IPS DF 4.7 (cell line): ENCODE measurements at regions not wholly inside any gene's neighbourhood (a gene's known extent, or its start where the extent isn't known, plus 50 kb on each side); places are given as distances from the start of the nearest gene placed in this dataset.

Experiments
- DNase-seq: peaks from one replicate; pipeline ENCODE4 v3.0.0-alpha.2; 2013; ENCODE audit warnings: low spot score; ENCODE audit errors: extremely low read depth

GRCh38 chr10:105803206-105803605, 1162.1 kb downstream of the SORCS3 start:
- no peak for DNase-seq

- no peak for DNase-seq
Observed at GRCh38 chr10:105800641-105801040, 1159.6 kb downstream of the SORCS3 start.

- DNase-seq = no peak
Observed at GRCh38 chr10:105798328-105798889, 1157.3 kb downstream of the SORCS3 start.

- peak; percentile 7 for DNase-seq
Observed at GRCh38 chr10:105797234-105797890, 1156.3 kb downstream of the SORCS3 start.

- no peak for DNase-seq
Observed at GRCh38 chr10:105793071-105793470, 1152.0 kb downstream of the SORCS3 start.

GRCh38 chr10:105785721-105786120, 1144.6 kb downstream of the SORCS3 start:
- DNase-seq = no peak

- DNase-seq = no peak
Observed at GRCh38 chr10:105783936-105784483, 1142.9 kb downstream of the SORCS3 start.

- DNase-seq = no peak
Observed at GRCh38 chr10:105774881-105775280, 1133.8 kb downstream of the SORCS3 start.

- DNase-seq = no peak
Observed at GRCh38 chr10:105774351-105774750, 1133.3 kb downstream of the SORCS3 start.

- no peak for DNase-seq
Observed at GRCh38 chr10:105770524-105771212, 1129.6 kb downstream of the SORCS3 start.

GRCh38 chr10:105769248-105770184, 1128.4 kb downstream of the SORCS3 start:
- DNase-seq = no peak

GRCh38 chr10:105763611-105764010, 1122.5 kb downstream of the SORCS3 start:
- no peak for DNase-seq

GRCh38 chr10:105761576-105762260, 1120.6 kb downstream of the SORCS3 start:
- DNase-seq = no peak

- DNase-seq = no peak
Observed at GRCh38 chr10:105759669-105760068, 1118.6 kb downstream of the SORCS3 start.

- no peak for DNase-seq
Observed at GRCh38 chr10:105758209-105758998, 1117.3 kb downstream of the SORCS3 start.

- DNase-seq = no peak
Observed at GRCh38 chr10:105757302-105757701, 1116.2 kb downstream of the SORCS3 start.

GRCh38 chr10:105756386-105756785, 1115.3 kb downstream of the SORCS3 start:
- DNase-seq = no peak

- no peak for DNase-seq
Observed at GRCh38 chr10:105751688-105752087, 1110.6 kb downstream of the SORCS3 start.

GRCh38 chr10:105745596-105746148, 1104.6 kb downstream of the SORCS3 start:
- no peak for DNase-seq
